NCI-H226 (cell line): ENCODE measurements at regions not wholly inside any gene's neighbourhood (a gene's known extent, or its start where the extent isn't known, plus 50 kb on each side); places are given as distances from the start of the nearest gene placed in this dataset.
"Not testable (repeated sequence)": the region's sequence is repeated elsewhere in the genome, so short reads cannot be mapped to it uniquely, and the experiment has no call there.

Experiments
- DNase-seq: peaks from one replicate; pipeline ENCODE4 v3.0.0-alpha.2; 2015

GRCh38 chr5:165370233-165370632 is 1864.8 kb downstream of the MAT2B start:
- no peak for DNase-seq

- DNase-seq = no peak
Measured at GRCh38 chr5:165370794-165371193, 1865.4 kb downstream of the MAT2B start.

GRCh38 chr5:165375201-165375600 is 1869.8 kb downstream of the MAT2B start:
- DNase-seq = no peak

GRCh38 chr5:165393839-165394238 is 1888.4 kb downstream of the MAT2B start:
- DNase-seq = no peak

DNA sequence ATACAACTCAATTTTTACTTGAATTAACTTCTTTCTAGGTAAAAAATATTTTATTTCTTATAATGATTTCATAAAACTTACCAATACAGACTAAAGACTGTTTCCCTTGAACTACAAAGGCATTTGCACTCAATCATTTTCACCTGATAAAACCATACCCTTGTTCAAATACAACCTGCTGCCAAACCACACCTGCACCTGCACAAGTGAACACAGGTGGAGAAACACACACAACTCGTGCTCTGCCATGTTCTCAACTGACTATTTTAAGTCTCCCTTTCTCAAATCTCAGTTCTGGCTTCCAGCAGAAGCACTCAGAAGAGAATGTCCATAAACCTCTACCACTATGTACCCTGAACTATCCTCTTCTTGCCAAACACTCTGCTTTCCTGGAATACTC is 1892.1 kb downstream of the MAT2B start:
- no peak for DNase-seq

GRCh38 chr5:165400086-165400485 is 1894.7 kb downstream of the MAT2B start:
- DNase-seq = no peak

DNA sequence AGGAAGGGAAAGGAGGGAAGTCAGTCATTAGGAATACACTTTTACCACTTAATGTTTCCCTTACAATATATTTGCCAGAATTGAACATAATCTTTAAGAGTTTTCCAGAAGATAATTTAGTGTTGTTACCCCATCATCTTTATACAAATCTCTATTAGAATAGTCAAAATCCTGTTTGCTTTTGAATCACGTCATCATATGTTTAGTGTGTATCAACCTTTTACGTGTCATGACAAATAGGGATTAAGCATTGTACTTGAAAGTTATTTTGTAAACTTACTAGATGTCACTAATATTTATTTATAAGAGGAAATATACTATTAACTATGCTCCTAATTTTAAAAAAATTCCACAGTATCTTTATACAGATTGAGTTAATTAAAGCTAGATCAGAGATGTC is 1899.5 kb downstream of the MAT2B start:
- DNase-seq = no peak

- DNase-seq = no peak
Measured at GRCh38 chr5:165405340-165405739, 1899.9 kb downstream of the MAT2B start.

DNA sequence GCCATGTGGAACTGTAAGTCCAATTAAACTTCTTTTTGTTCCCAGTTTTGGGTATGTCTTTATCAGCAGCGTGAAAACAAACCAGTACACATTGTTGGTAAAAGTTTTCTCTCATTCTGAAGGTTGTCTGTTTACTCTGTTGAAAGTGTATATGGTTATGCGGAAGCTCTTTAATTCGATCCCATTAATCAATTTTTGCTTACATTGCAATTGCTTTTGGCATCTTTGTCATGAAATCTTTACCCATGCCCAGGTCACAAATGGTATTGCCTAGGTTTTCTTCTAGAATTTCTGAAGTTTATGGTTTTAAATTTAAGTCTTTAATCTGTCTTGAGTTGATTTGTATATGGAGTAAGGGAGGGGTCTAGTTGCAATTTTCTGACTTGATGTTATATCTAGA is 1901.9 kb downstream of the MAT2B start:
- no peak for DNase-seq

GRCh38 chr5:165410476-165410875 is 1905.1 kb downstream of the MAT2B start:
- no peak for DNase-seq

DNA sequence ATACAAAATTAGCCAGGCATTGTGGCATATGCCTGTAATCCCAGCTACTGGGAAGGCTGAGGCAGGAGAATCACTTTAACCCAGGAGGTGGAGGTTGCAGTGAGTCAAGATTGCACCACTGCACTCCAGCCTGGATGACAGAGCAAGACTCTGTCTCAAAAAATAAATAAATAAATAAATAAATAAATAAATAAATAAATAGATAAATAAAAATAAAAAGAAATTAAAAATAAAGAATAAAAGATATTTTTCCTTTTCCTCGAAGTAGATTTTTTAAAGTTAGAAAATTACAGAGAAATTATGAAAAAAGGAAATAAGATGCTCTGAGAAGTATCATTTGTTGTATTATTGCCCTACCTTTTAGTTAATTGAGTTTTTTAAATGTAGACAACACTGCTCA is 1906.1 kb downstream of the MAT2B start:
- DNase-seq = not testable (repeated sequence)

- no peak for DNase-seq
Measured at GRCh38 chr5:165420493-165420892, 1915.1 kb downstream of the MAT2B start.

- no peak for DNase-seq
Measured at GRCh38 chr5:165423697-165424299, 1918.4 kb downstream of the MAT2B start.

DNA sequence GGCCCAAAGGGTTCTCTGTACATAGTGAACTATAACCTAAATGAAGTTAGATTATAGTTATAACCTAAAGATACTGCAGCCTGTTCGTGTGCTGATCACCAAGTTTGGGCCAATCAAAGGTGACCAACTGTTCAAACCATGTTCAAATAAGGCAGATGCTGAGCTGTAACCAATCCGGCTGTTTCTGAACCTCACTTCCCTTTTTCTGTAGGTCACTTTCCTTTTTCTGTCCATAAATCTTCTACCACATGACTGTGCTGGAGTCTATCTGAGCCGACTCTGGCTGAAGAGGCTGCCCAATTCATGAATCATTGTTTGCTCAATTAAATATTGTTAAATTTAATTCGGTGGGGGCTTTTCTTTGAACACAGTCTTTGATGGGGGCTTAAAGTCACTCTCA is 1920.2 kb downstream of the MAT2B start:
- DNase-seq = no peak

- DNase-seq = no peak
Measured at GRCh38 chr5:165448753-165449152, 1943.3 kb downstream of the MAT2B start.

DNA sequence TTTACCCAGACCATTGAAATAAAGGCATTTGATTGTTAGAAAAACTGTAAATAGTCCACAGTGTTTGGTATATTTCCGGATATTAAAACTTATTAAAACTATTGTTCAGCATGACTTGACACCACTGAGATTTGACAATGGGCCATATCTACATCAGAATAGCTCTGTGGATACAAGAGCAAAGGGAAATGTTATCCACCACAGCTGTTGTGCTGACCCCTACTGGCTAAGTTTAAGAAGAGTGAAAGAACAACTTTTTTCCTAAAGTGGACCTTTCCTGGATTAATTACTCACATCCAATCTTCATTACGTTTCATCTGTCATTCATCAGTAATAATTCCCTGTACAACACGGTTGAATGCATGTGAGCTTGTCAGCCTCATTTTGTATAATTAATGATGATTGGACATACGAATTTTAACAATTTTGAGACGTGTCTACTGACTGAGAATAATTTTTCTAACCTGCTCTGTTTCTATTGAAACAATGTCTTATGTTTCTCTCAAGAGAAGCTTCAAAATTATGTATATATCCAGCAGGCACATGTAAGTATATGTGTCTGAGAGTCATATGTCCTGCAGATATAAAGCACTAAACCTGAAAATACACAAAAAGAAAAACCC is 1952.6 kb downstream of the MAT2B start:
- peak; percentile 10 for DNase-seq

DNA sequence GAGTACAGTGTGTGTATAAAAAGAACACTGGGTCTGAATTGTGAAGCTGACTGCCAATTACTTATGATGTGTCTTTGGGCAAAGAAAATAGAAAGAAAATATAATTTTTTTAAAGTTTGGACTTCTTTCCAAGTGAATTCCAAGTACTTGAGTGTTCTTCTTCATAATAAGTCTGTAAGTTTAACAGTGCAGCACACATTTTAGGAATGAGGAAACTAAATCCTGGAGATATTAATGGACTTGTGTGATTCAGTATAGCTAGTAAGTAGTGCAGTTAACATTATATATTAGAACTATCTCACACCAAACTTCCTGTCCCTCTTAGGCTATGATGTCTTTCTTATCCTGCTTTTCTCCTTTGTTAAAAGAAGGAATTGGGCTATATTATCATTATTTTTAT is 1953.8 kb downstream of the MAT2B start:
- no peak for DNase-seq

GRCh38 chr5:165460911-165461310 is 1955.5 kb downstream of the MAT2B start:
- DNase-seq = no peak

DNA sequence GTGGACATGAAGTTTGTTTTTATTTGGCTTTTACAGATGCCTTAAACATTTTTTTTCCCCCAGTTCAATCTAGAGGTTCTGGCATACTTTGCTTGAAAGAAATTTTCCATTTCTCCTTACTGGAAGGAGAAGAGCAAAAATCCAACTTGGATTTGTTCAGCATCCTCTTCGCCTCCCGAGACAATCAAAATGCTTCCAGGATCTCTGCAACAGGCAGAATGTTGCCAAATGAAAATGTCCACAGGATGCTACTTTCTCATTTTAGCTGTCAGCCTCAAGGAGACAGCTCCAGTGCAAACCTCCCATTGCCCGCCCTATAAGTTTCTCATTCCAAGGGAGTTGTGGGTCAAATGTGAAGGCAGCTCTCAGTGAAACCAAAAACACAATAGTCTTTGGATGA is 1972.1 kb downstream of the MAT2B start:
- DNase-seq = no peak

DNA sequence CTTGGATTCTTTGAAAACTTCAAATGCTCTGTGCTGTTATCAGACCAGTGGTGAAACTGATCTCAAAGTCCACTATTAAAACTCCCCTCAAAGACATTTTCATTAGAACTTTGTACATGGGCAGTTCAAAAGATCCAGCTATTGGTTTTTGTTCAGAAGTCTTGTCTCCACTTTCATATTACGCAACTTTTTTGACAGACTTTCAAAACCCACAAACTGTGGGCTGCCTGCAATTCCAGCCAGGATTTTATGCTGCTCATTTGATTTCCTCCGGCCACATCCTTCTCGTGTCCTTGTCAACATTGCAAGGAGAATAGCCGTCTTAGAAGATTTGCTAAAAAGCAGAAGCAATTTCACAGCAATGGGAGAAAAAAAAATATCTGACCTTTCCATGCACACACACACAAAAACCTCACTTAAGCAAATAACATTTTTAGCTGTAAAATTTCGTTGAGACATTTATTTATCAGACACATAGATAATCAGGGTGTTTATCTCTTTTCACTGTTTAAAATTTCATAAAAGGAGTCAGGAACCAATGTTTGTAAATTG is 1990.5 kb downstream of the MAT2B start:
- DNase-seq = no peak

GRCh38 chr5:165497707-165498106 is 1992.3 kb downstream of the MAT2B start:
- peak; percentile 9 for DNase-seq

- peak; percentile 39 for DNase-seq
Measured at GRCh38 chr5:165502893-165503691, 1997.7 kb downstream of the MAT2B start.

DNA sequence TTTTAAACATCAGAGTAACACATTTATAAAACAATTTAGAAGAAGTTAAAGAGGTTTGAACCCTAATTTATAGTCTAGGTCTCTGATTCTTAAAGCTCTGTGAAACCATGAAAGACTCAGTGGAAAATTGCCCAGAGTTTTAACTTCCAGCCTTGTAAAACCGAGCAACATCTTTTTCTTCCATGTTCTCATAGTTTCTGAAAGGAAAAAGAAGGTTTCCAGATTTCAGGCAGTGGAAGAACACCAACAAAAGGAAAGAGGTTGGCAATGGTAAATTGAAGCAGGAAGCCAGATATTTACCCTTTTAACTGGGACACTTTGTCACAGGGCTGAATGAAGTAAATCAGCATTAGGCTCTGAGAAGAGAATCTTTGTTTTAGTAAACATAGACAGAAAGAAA is 1999.3 kb downstream of the MAT2B start:
- DNase-seq = no peak

GRCh38 chr5:165508286-165508685 is 2002.9 kb downstream of the MAT2B start:
- DNase-seq = no peak
